GM11168 (cell line): ENCODE measurements at regions not wholly inside any gene's neighbourhood (a gene's known extent, or its start where the extent isn't known, plus 50 kb on each side); places are given as distances from the start of the nearest gene placed in this dataset.
"Not testable (repeated sequence)": the region's sequence is repeated elsewhere in the genome, so short reads cannot be mapped to it uniquely, and the experiment has no call there.

Experiments
- in situ Hi-C: fragments of 300-500 bp; cut with MboI; formaldehyde crosslinking; loops from one replicate; pipeline ENCODE4 v1.12.0; 2022; ENCODE audit warnings: low sequenced_read_pairs; ENCODE audit not compliant: unreplicated experiment

- in situ Hi-C loops, result not testable (repeated sequence)
These were observed 712.5 kb upstream of the ZNF608 start for GRCh38 chr5:125458949-125459348.

GRCh38 chr5:125461641-125462072 is 715.2 kb upstream of the ZNF608 start:
- in situ Hi-C loops, result no loop called here

- in situ Hi-C loops, result no loop called here
These were observed 717.1 kb upstream of the ZNF608 start for GRCh38 chr5:125463466-125464092.

GRCh38 chr5:125464847-125465432 is 718.5 kb upstream of the ZNF608 start:
- in situ Hi-C loops, result no loop called here

GRCh38 chr5:125465703-125466102 is 719.3 kb upstream of the ZNF608 start:
- in situ Hi-C loops, result no loop called here

GRCh38 chr5:125467222-125467621 is 720.8 kb upstream of the ZNF608 start:
- in situ Hi-C loops, result no loop called here

GRCh38 chr5:125470280-125470902 is 724.0 kb upstream of the ZNF608 start:
- in situ Hi-C loops, result no loop called here

GRCh38 chr5:125476901-125477585 is 730.6 kb upstream of the ZNF608 start:
- in situ Hi-C loops, result no loop called here

GRCh38 chr5:125477586-125477975 is 731.1 kb upstream of the ZNF608 start:
- in situ Hi-C loops, result no loop called here

GRCh38 chr5:125478599-125478998 is 732.2 kb upstream of the ZNF608 start:
- in situ Hi-C loops, result no loop called here

- in situ Hi-C loops, result no loop called here
These were observed 734.5 kb upstream of the ZNF608 start for GRCh38 chr5:125480911-125481310.

GRCh38 chr5:125481506-125482465 is 735.3 kb upstream of the ZNF608 start:
- in situ Hi-C loops, result no loop called here

- in situ Hi-C loops, result no loop called here
These were observed 737.2 kb upstream of the ZNF608 start for GRCh38 chr5:125483609-125484008.

- in situ Hi-C loops, result no loop called here
These were observed 737.9 kb upstream of the ZNF608 start for GRCh38 chr5:125484272-125484741.

- in situ Hi-C loops, result no loop called here
These were observed 738.6 kb upstream of the ZNF608 start for GRCh38 chr5:125484742-125485641.

- in situ Hi-C loops, result no loop called here
These were observed 739.3 kb upstream of the ZNF608 start for GRCh38 chr5:125485771-125486170.

GRCh38 chr5:125486634-125487033 is 740.2 kb upstream of the ZNF608 start:
- in situ Hi-C loops, result no loop called here

- in situ Hi-C loops, result no loop called here
These were observed 740.8 kb upstream of the ZNF608 start for GRCh38 chr5:125487231-125487630.

GRCh38 chr5:125487652-125488051 is 741.2 kb upstream of the ZNF608 start:
- in situ Hi-C loops, result not testable (repeated sequence)
